ENCODE measurements at regions not wholly inside any gene's neighbourhood (a gene's known extent, or its start where the extent isn't known, plus 50 kb on each side); places are given as distances from the start of the nearest gene placed in this dataset.

DNA sequence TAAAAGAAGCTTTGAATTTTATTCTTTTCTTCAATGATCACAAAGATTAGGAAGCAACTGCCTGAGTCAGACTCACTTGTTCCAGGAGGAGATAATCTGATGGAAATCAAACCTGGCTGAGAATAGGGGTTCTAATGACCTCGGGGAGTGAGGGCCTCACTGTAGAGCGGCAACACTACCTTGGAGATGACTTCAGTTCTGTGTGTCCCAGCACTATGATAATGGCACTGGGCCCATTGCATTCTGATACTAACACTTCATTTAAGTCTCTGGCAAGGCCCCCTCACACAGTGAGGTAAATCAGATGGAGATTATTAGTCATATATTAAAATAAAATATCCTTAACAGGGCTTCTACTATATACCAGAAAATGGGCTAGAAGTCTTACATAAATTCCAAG, 233.3 kb upstream of the EGLN3 start:
- Histone ChIP-seq H3K9me3 (ENCODE audit: control extremely low read depth in 1 of 3, control insufficient read depth in 2 of 3, insufficient read depth in 1 of 3, low read length in 2 of 3) (peaks cover 0 to 1% (median 0%) of the 10 kb centered on the region in 3 donors), H4K20me1 (ENCODE audit: control insufficient read depth, insufficient read depth, low read length, poor library complexity, severe bottlenecking) (no peaks in the 10 kb centered on the region), H3K4me3 (ENCODE audit: control extremely low read depth in 1 of 5, extremely low read depth in 1 of 5, insufficient read depth in 1 of 5, low read depth in 2 of 5, low read length in 4 of 5) (no peak overlapping the region), H3K27me3 (replicated peaks in 1 of 4; ENCODE audit: control extremely low read depth in 1 of 4, control insufficient read depth in 3 of 4, insufficient read depth in 4 of 4, low read length in 3 of 4) (peaks cover 0 to 3% (median 0%) of the 10 kb centered on the region in 4 experiments), H2AFZ (ENCODE audit: insufficient read depth, low read depth, low read length, poor library complexity, severe bottlenecking) (no peak overlapping the region), H3K79me2 (ENCODE audit: control insufficient read depth, insufficient read depth, low read length) (no peaks in the 10 kb centered on the region), H3K9ac (ENCODE audit: low read length) (no peak overlapping the region), H3K36me3 (replicated peaks in 1 of 2; ENCODE audit: control extremely low read depth in 1 of 2, control insufficient read depth in 1 of 2, extremely low read depth in 1 of 2, insufficient read depth in 2 of 2, low read length in 1 of 2) (no peaks in the 10 kb centered on the region), H3K4me1 (ENCODE audit: control insufficient read depth in 2 of 2, insufficient read depth in 2 of 2, low read length in 2 of 2) (no peaks in the 10 kb centered on the region), H3K4me2 (replicated peaks; ENCODE audit: low read depth, low read length, poor library complexity, severe bottlenecking) (no peak overlapping the region), H3K27ac (ENCODE audit: low read length in 2 of 2) (no peak overlapping the region)
- Mint-ChIP-seq H3K27me3 (no peaks in the 10 kb centered on the region), H3K4me3 (no peak overlapping the region), H3K4me1 (no peaks in the 10 kb centered on the region), H3K27ac (no peak overlapping the region), H3K9me3 (ENCODE audit: insufficient read depth) (no peaks in the 10 kb centered on the region)
- POLR2A ChIA-PET = no interaction called here
- TF ChIP-seq, protein P1, sequence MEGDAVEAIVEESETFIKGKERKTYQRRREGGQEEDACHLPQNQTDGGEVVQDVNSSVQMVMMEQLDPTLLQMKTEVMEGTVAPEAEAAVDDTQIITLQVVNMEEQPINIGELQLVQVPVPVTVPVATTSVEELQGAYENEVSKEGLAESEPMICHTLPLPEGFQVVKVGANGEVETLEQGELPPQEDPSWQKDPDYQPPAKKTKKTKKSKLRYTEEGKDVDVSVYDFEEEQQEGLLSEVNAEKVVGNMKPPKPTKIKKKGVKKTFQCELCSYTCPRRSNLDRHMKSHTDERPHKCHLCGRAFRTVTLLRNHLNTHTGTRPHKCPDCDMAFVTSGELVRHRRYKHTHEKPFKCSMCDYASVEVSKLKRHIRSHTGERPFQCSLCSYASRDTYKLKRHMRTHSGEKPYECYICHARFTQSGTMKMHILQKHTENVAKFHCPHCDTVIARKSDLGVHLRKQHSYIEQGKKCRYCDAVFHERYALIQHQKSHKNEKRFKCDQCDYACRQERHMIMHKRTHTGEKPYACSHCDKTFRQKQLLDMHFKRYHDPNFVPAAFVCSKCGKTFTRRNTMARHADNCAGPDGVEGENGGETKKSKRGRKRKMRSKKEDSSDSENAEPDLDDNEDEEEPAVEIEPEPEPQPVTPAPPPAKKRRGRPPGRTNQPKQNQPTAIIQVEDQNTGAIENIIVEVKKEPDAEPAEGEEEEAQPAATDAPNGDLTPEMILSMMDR (IDR thresholded peaks at IDR 0.05) = no peak
- TF ChIP-seq EZH2 (IDR thresholded peaks at IDR 0.05; ENCODE audit: borderline replicate concordance, insufficient read depth, low read depth, low read length, poor library complexity, severe bottlenecking) = no peak
- intact Hi-C loops (cut with micrococcal nuclease) = no loop called here
- ATAC-seq (ENCODE audit: low read depth) (no peak), DNase-seq (no peak)
- CTCF ChIA-PET = no interaction called here
- whole genome bisulfite sequencing (ENCODE audit: insufficient coverage) = 83% methylated on average over 2 of the region's 2 CpGs

DNA sequence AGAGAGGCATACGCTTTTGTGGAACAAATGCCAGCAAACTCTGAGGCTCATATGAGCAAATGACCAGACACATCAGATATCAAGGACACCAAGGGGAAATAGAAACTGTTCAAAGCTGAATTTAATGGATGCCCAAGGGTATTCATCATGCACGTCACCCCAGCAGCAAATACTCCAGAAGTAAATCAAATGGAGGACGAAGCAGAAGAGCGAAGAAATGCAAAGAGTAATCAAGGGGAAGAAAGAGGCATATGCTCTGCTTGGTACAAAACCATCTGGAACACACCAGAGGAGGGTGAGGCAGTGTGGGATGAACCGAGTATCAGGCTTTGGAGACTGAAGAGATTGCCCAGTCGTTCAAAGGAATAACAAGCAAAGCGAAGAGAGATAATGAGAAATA, 232.6 kb upstream of the EGLN3 start:
- no peaks in the 10 kb centered on the region for H3K4me1 ChIP-seq (ENCODE audit: control insufficient read depth in 2 of 2, insufficient read depth in 2 of 2, low read length in 2 of 2)
- CTCF ChIA-PET = no interaction called here
- DNase-seq = no peak
- H2AFZ ChIP-seq (ENCODE audit: insufficient read depth, low read depth, low read length, poor library complexity, severe bottlenecking) = no peak overlapping the region
- H3K27ac Mint-ChIP-seq = no peak overlapping the region
- H3K9me3 ChIP-seq (ENCODE audit: control extremely low read depth in 1 of 3, control insufficient read depth in 2 of 3, insufficient read depth in 1 of 3, low read length in 2 of 3) = peaks cover 0 to 1% (median 0%) of the 10 kb centered on the region in 3 donors
- H3K36me3 ChIP-seq (replicated peaks in 1 of 2; ENCODE audit: control extremely low read depth in 1 of 2, control insufficient read depth in 1 of 2, extremely low read depth in 1 of 2, insufficient read depth in 2 of 2, low read length in 1 of 2) = no peaks in the 10 kb centered on the region
- ATAC-seq (ENCODE audit: low read depth) = no peak
- H3K4me3 ChIP-seq (ENCODE audit: control extremely low read depth in 1 of 5, extremely low read depth in 1 of 5, insufficient read depth in 1 of 5, low read depth in 2 of 5, low read length in 4 of 5) = no peak overlapping the region
- H4K20me1 ChIP-seq (ENCODE audit: control insufficient read depth, insufficient read depth, low read length, poor library complexity, severe bottlenecking) = no peaks in the 10 kb centered on the region
- POLR2A ChIA-PET = no interaction called here
- intact Hi-C loops (cut with micrococcal nuclease) = no loop called here
- H3K27me3 Mint-ChIP-seq = no peaks in the 10 kb centered on the region
- no peak overlapping the region for H3K4me3 Mint-ChIP-seq
- H3K9ac ChIP-seq (ENCODE audit: low read length) = no peak overlapping the region
- peaks cover 0 to 3% (median 0%) of the 10 kb centered on the region in 4 experiments for H3K27me3 ChIP-seq (replicated peaks in 1 of 4; ENCODE audit: control extremely low read depth in 1 of 4, control insufficient read depth in 3 of 4, insufficient read depth in 4 of 4, low read length in 3 of 4)
- H3K4me2 ChIP-seq (replicated peaks; ENCODE audit: low read depth, low read length, poor library complexity, severe bottlenecking) = no peak overlapping the region
- no peaks in the 10 kb centered on the region for H3K9me3 Mint-ChIP-seq (ENCODE audit: insufficient read depth)
- no peaks in the 10 kb centered on the region for H3K4me1 Mint-ChIP-seq
- no peaks in the 10 kb centered on the region for H3K79me2 ChIP-seq (ENCODE audit: control insufficient read depth, insufficient read depth, low read length)
- WGBS (ENCODE audit: insufficient coverage) = 97% methylated on average over 5 of the region's 7 CpGs
- TF ChIP-seq, protein P1 (IDR thresholded peaks at IDR 0.05) = no peak
- TF ChIP-seq EZH2 (IDR thresholded peaks at IDR 0.05; ENCODE audit: borderline replicate concordance, insufficient read depth, low read depth, low read length, poor library complexity, severe bottlenecking) = no peak
- no peak overlapping the region for H3K27ac ChIP-seq (ENCODE audit: low read length in 2 of 2)
